Upper lobe of left lung (tissue), 6 donors: ENCODE measurements at regions not wholly inside any gene's neighbourhood (a gene's known extent, or its start where the extent isn't known, plus 50 kb on each side); places are given as distances from the start of the nearest gene placed in this dataset.

Source experiments
- ATAC-seq, 2 donors: fragments of 200-7000 bp; cut with Tn5 transposase; one replicate each; pipeline ENCODE4 v1.9.1; 2022; ENCODE audit warnings: mild to moderate bottlenecking in 2 of 2, moderate library complexity in 2 of 2; ENCODE audit not compliant: low FRiP score in 2 of 2
- DNase-seq, 2 donors: peaks; one replicate each; pipeline ENCODE4 v3.0.0-alpha.2; 2019 to 2020
- H3K27ac ChIP-seq, 4 donors: fragments of 200-600 bp; sonication (generic); one replicate each; pipeline ENCODE4 v1.5.1; 2016 to 2019
- H3K27me3 ChIP-seq, 4 donors: fragments of 200-600 bp; sonication (generic); one replicate each; pipeline ENCODE4 v1.5.1; 2017 to 2019
- H3K36me3 ChIP-seq, 4 donors: fragments of 200-600 bp; sonication (generic); one replicate each; pipeline ENCODE4 v1.5.1; 2016 to 2019
- H3K4me1 ChIP-seq, 4 donors: fragments of 200-600 bp; sonication (generic); one replicate each; pipeline ENCODE4 v1.5.1; 2018 to 2019
- H3K4me3 ChIP-seq, 4 donors: fragments of 200-600 bp; sonication (generic); one replicate each; pipeline ENCODE4 v1.5.1; 2017 to 2019; ENCODE audit warnings: mild to moderate bottlenecking in 2 of 4, moderate library complexity in 1 of 4
- H3K9me3 ChIP-seq, 4 donors: fragments of 200-600 bp; sonication (generic); one replicate each; pipeline ENCODE4 v1.5.1; 2018 to 2019
- CTCF ChIP-seq, 6 experiments: fragments of 450-650 bp in 4 of 6; fragments of 200-600 bp in 2 of 6; sonication (generic) in 2 of 6; IDR thresholded peaks; one replicate each; pipeline ENCODE4 v1.5.1; 2016 to 2019; ENCODE audit warnings: antibody characterized with exemption in 6 of 6
- EP300 ChIP-seq, 4 donors: sonication (generic); formaldehyde crosslinking; IDR thresholded peaks; one replicate each; pipeline ENCODE4 v1.5.1; 2017; ENCODE audit warnings: antibody characterized with exemption in 4 of 4, control low read depth in 2 of 4
- POLR2A ChIP-seq, 4 donors: fragments of 450-650 bp; IDR thresholded peaks; one replicate each; pipeline ENCODE4 v1.5.1; 2016 to 2017; ENCODE audit warnings: antibody characterized with exemption in 4 of 4, mild to moderate bottlenecking in 2 of 4
- POLR2AphosphoS5 ChIP-seq, 2 donors: sonication (generic); formaldehyde crosslinking; IDR thresholded peaks; one replicate each; pipeline ENCODE4 v1.5.1; 2017; ENCODE audit warnings: antibody characterized with exemption in 2 of 2
- WGBS, 2 donors: methylation state at CpG; one replicate each; pipeline ENCODE4 v1.1.5; 2017 to 2018; 5-methylcytosine and 5-hydroxymethylcytosine counted together
- donor health status: DM: no; HTN: no; CAD: no; lungs with moderate emphysema.
- donor health status: DM: no; HTN: yes; CAD: no; lungs with severe emphysema.

- DNase-seq, result no peak
- no peak for TF ChIP-seq EP300 (IDR thresholded peaks at IDR 0.05)
- TF ChIP-seq CTCF (IDR thresholded peaks at IDR 0.05), result no peak
- no peak for TF ChIP-seq POLR2A (IDR thresholded peaks at IDR 0.05)
- TF ChIP-seq POLR2AphosphoS5 (IDR thresholded peaks at IDR 0.05), result no peak
- no peak for ATAC-seq
- Histone ChIP-seq H3K36me3 (no peaks in the 10 kb centered on the region), H3K9me3 (no peaks in the 10 kb centered on the region), H3K4me3 (no peak overlapping the region), H3K27ac (no peak overlapping the region), H3K27me3 (no peaks in the 10 kb centered on the region), H3K4me1 (no peaks in the 10 kb centered on the region)
- 68 to 69% methylated on average over 9 of the region's 9 CpGs for WGBS, 2 donors
Measured at GRCh38 chr2:4047961-4048891, 344.9 kb downstream of the DCDC2C start.

GRCh38 chr2:4049463-4049862 lies 346.1 kb downstream of the DCDC2C start:
- Histone ChIP-seq H3K27me3 (no peaks in the 10 kb centered on the region), H3K4me3 (no peak overlapping the region), H3K9me3 (no peaks in the 10 kb centered on the region), H3K27ac (no peak overlapping the region), H3K36me3 (no peaks in the 10 kb centered on the region), H3K4me1 (no peaks in the 10 kb centered on the region)
- TF ChIP-seq POLR2A (IDR thresholded peaks at IDR 0.05), result no peak
- TF ChIP-seq POLR2AphosphoS5 (IDR thresholded peaks at IDR 0.05), result no peak
- no peak for TF ChIP-seq CTCF (IDR thresholded peaks at IDR 0.05)
- TF ChIP-seq EP300 (IDR thresholded peaks at IDR 0.05), result no peak
- no peak for DNase-seq
- WGBS, 2 donors, result 78 to 95% methylated on average over 3 of the region's 3 CpGs
- no peak for ATAC-seq

GRCh38 chr2:4053769-4054493 lies 350.6 kb downstream of the DCDC2C start:
- no peak for TF ChIP-seq EP300 (IDR thresholded peaks at IDR 0.05)
- no peak for TF ChIP-seq POLR2A (IDR thresholded peaks at IDR 0.05)
- no peak for TF ChIP-seq POLR2AphosphoS5 (IDR thresholded peaks at IDR 0.05)
- no peak for TF ChIP-seq CTCF (IDR thresholded peaks at IDR 0.05)
- no peaks in the 10 kb centered on the region for H3K27me3 ChIP-seq
- H3K36me3 ChIP-seq, result no peaks in the 10 kb centered on the region
- no peaks in the 10 kb centered on the region for H3K9me3 ChIP-seq
- no peak for DNase-seq
- H3K4me3 ChIP-seq, result no peak overlapping the region
- H3K27ac ChIP-seq, result no peak overlapping the region
- ATAC-seq, result no peak
- 56 to 60% methylated on average over 7 of the region's 7 CpGs for WGBS, 2 donors
- no peaks in the 10 kb centered on the region for H3K4me1 ChIP-seq

GRCh38 chr2:4066217-4066616 lies 362.8 kb downstream of the DCDC2C start:
- Histone ChIP-seq H3K27ac (no peak overlapping the region), H3K4me1 (no peaks in the 10 kb centered on the region), H3K27me3 (no peaks in the 10 kb centered on the region), H3K36me3 (no peaks in the 10 kb centered on the region), H3K4me3 (no peak overlapping the region), H3K9me3 (no peaks in the 10 kb centered on the region)
- TF ChIP-seq CTCF (IDR thresholded peaks at IDR 0.05) (no peak), POLR2AphosphoS5 (IDR thresholded peaks at IDR 0.05) (no peak), EP300 (IDR thresholded peaks at IDR 0.05) (no peak), POLR2A (IDR thresholded peaks at IDR 0.05) (no peak)
- 69 to 72% methylated on average over 4 of the region's 4 CpGs for WGBS, 2 donors
- no peak for DNase-seq
- no peak for ATAC-seq
